GM21360 (cell line): ENCODE measurements at regions not wholly inside any gene's neighbourhood (a gene's known extent, or its start where the extent isn't known, plus 50 kb on each side); places are given as distances from the start of the nearest gene placed in this dataset.

Source experiments
- ATAC-seq: cut with Tn5 transposase; IDR thresholded peaks from one replicate; pipeline ENCODE4 v1.9.1; 2021; ENCODE audit warnings: mild to moderate bottlenecking, moderate library complexity; ENCODE audit not compliant: unreplicated experiment

DNA sequence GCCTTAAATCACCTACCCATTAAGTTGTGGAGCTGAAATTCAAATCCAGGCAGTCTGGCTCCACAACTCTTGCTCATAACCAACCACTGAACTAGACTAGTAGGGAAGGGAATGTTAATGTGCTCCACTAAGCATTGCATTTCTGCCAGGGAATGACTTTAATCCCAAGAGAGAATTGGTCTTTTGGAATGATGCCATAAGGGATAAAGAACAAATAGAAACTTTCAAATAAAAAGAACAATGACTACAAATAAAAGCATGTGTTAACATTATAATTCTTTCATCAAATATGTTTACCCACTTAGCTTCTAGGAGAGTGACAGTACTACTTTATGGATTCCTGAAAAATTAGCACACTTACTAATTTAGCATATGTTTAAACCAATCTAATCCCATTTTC lies 905.9 kb downstream of the CENPC start:
- no peak for ATAC-seq

DNA sequence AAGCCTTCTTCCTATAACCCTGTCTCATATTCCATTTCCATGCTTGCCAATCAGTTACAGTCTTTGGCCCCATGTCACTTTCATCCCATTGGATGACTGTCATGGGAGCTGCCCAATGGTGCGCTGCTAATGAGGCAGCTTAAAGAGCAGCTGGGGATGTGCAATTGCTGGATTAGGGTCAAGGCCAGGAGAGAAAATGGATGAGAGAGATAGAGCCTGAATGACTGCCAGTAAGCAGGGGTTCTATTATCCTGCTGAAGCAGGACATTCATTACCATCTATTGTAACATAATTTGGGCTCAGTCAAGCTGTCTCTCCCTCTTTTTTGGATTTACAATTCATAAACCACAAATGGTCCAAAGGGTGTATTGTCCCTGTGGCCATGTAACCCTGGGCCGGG lies 909.0 kb downstream of the CENPC start:
- no peak for ATAC-seq

DNA sequence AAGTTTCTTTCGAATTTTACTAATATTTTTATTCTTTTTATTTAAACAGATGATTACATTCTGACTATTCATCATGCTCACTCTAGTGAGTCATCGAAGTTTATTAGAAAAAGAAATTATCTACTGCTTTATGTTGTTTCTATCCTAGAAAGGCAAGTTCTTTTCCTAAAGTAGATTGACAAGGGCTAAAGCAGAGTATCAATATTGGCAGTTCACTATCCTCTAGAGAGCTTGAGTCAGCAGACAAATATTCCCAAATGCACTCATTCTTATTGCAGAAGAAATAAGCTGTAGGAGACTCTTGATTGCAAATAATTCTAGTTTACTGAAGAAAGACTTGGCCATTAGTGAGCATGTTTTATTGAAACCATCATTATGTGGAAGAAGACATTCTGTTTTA lies 911.8 kb downstream of the CENPC start:
- ATAC-seq, result no peak

DNA sequence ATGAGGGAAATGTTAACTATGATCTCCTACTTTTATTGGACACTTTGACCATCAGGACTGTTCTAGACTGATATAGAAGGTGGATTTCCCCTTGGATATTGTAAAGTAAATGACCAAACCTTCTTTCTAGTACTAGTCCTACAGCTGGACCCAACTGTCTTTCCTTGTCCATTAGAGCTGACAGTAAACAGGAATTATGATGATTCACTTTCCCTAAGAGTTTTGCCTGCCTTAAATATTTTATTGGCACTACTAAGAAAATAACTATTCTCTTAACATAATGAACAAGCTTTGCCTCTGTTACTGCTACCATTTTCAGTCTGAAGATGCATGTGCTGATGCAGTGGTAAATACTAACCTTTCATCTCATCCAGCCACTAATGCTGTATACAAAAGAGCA lies 915.4 kb downstream of the CENPC start:
- ATAC-seq, result no peak

DNA sequence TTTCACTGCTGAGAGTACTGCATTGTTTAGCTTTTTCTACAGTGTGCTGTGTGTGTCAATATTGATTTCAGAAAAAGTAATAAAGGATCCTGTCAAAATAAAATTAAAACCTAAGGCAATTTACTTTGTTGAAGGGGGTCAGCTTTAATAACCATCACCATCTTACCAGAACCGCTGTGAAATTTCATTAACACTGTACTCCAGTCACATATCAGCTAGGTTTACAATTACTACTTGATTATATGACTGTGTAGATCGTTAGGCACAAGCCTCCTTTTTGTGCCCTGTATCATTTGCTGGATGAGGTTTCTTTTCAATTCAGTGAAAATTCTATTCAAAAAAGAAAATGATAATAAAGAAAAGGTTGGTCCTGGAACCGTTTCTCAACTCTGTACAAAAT lies 917.2 kb downstream of the CENPC start:
- no peak for ATAC-seq

DNA sequence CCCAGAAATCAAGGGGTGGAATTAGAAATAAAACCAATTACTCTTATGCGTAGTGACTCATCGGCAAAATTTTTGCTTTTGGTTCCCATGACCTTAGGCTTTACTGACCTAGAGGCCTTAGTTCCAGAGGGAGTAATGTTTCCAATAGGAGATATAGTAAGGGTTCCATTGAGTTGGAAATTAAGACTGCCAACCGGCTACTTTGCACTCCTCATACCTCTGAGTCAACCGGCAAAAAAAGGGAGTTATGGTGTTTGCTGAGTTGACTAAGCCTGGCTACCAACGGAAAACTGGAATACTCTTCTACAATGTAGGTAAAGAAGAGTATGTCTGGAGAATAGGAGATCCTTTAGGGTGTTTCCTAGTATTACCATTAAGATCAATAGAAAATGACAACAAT lies 919.8 kb downstream of the CENPC start:
- ATAC-seq, result no peak

DNA sequence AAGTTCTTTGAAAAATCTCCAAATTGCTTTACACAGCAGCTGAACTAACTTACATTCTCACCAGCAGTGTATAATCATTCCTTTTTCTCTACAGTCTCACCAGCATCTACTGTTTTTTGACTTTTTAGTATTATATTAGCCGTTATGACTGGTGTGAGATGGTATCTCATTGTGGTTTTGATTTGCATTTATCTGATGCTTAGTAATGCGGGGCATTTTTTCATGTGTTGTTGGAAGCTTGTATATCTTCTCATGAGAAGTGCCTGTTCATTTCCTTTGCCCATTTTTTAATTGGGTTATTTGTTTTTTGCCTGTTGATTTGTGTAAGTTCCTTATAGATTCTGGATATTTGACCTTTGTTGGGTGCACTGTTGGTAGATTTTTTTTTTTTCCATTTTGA lies 931.7 kb downstream of the CENPC start:
- no peak for ATAC-seq

DNA sequence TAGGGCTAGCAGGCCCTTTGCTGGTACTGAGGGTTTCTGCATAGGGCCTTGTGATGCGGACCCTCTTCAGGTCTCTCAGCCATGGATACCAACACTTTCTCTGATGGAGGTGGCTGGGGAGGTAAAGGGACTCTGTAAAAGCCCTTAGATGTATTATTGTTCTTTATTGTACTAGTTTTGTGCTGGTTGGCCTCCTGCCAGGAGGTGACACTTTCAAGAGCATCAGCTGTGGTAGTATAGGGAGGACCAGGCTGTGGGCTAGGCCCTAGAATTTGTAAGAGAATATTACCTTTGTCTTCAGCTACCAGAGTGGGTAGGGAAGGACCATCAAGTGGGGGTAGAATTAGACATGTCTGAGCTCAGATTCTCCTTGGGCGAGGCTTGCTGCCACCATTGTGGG lies 936.3 kb downstream of the CENPC start:
- ATAC-seq, result no peak

DNA sequence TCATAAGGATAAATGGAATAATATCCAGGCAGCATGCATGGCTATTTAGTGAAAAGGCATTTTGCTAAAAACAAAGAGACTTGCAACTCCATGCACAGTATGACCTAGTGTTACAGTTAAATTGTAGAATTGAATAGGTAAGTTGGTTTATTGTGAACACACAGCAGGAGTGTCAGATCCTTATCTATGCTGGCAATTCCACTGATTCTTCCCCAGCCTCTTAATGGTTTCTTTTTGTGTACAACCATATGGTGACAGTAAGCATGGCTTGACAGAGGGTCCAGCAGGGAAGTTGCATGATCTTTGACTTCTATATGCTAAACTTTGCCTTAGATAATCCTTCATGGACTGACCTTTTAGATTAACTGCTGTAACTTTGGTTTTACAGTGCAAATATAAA lies 936.6 kb upstream of the EPHA5 start:
- ATAC-seq, result no peak

DNA sequence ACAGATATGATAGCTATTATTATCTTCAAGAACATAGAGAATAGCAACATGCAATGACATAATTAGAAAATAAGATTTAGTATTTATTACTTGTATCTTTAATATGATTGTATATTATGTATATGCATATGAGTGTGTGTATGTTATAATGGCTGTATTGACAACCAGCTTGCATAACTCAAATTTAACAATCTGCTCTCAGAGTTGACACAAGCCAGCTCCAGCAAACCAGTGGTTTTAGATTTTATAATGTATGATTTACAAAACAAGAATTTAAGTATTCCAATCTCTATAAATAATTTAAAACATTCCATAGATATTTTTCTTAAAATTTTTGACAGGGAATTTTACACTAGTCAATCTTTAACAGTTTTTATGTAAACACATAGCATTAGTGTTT lies 935.9 kb upstream of the EPHA5 start:
- ATAC-seq, result no peak

DNA sequence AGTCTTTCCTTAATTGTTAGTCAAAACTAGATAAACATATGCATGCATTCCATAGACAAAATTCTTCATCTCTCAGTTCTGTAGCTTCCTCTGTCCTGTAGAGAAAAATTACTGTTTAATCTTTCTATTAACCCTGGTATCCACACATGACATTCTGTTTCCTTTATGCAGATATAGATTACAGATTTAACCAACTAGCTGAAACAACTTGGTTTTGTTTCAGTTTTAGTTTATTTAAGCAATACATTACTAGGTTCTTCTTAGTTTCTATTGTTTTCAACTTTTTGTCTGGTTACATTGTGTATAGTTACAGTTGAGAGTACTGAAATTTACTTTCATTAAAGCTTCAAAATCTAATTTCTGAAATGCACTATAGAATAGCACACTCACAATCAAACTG lies 933.9 kb upstream of the EPHA5 start:
- ATAC-seq, result no peak

DNA sequence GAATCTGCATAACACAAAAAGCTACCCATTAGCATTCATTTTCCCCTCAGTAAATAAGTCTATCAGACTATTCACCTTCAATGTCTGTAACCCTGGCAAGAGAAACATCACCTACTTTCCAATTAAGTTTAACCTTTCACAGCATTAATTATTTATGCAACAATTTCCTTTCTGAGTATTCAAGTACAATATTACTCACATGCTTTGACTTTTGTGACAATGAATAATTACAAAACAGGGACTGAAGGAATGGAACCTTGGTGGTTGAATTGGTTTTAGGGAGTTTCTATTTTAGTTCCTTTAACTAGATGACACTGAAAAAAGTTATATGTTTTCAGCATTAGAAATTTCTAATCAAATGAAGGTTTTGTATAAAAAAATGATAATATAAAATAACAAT lies 932.3 kb upstream of the EPHA5 start:
- no peak for ATAC-seq

DNA sequence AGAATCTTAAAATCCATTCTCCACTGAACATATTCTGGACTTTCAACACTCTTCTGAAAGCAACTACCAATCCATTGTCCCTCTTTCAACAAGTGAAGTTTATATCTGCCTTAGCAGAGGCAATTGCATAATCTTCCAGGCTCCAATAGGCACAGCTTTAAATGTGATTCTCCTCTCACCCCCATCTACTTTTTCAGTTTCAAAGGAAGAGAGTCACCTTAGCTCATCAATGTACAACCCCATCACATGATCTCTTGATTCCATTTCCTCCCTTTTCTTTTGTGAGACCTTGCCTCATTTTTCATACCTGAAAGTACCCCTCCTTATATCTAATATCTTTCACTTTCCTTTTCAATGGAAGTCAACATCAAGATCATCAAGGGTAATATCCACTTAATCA lies 921.7 kb upstream of the EPHA5 start:
- no peak for ATAC-seq

DNA sequence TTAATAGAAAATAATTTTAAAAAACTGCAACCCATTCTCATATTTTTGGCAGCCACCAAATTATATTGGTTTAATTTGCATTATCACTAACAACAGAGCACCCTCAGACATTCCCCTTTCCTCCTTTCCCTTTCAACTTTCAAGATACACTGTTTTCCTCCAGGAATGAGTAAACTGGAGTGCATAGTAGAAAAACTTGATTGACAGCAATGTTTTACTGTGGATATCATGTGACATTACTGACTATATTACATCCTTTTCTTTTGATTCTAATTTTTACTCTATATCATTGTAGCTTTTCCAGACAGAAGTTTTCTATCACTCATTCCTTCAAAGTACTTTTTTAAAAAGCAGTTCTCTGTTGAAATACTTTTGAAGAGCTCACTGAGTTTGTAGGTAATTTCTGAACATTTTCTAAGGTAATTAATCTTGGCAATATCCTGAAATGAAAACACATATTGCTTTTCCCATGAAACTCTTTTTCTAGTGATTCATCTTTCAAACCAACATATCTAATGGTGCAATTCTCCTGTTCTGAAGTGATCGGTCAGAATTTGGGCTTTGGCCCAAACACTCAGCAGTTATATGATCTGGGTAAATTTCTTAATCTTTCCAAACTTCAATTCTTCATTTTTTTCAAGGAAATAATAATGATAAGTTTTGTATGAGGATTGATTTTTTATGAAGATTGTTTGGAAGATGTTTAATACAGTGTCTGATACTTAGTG lies 920.4 kb upstream of the EPHA5 start:
- ATAC-seq, result no peak

DNA sequence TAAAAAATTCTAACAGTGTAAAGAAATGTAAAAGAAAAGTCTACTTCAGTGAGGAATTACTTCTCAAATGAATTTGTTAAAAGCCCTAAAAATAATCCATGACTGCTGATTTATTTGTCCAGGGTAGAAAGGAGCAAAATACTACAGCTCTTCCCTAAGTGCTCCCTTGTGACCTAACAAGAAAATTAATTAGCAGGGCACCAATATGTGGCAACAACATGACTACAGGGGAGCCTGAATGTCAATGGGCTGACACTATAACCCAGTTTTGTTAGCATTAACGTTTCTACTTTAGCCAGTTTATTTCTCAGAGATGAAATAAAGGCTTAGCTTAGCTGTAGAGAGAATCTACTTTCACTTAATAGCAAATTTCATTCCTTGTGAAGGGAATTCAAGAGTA lies 918.9 kb upstream of the EPHA5 start:
- ATAC-seq, result no peak

DNA sequence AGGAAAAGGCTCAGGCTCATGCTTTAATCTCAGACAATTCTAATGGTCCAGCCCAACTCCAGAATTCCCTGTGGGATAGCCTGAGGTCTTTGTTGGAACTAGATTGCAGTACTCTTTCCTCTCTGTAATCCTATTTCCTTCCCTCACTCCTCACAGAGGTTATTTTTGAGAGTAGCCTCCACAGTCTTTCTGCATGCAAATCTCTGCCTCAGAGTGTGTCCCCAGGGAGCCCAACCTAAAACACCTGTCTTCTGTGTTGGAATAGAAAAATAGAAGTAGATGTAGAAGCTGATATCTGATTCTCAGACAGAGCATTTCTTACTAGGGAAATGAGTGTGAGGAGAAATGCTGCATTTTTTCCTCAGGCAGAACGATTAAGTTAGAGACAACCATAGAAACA lies 915.5 kb upstream of the EPHA5 start:
- ATAC-seq, result no peak

DNA sequence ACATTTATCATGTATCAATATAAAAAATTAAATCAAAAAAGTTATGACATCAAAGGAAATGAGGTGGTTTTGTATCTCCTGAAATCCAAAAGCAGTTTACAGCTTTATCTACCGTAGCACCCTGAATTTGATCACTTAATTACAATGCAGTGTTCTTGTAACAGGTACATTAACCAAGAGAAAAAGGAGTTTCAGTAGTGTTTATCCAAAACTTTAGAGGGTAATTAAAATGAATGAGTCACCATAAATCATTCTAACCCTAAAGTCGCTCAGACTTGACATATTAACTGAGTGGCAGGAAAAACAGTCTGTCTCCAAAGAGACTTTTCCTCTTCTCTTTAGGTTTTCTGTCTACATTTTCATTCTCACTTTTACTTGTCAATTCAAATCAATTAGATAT lies 907.6 kb upstream of the EPHA5 start:
- ATAC-seq, result no peak

DNA sequence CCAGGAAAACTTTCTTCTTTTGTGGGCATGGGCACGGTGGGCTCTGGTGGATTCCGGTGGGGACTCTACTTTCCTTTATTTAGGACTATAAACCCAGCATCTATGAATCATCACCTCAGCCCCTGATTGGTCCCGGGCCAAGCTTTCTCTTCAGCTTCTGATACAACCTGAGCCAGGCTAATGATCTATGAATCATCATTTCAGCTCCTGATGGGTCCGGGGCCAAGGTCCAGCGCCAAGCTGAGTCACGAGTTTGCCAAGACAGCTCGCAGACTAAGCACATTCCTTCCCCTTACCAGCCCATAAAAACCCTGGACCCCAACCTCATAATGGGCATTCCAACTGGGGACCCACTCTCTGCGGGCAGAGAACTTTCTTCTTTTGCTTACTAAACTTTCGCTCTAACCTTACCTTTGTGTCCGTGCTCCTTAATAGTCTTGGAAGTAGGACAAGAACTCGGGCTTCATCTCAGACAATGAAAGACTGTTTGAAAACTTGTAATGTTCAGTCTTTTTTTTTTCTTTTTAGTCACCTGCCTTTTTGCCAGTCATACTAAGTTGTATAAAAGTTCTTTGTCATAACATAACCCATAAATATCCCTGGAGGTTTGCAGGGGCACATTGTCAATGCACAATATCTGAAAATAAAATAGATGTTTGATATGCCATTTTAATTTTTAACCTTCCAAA lies 904.9 kb upstream of the EPHA5 start:
- ATAC-seq, result no peak

DNA sequence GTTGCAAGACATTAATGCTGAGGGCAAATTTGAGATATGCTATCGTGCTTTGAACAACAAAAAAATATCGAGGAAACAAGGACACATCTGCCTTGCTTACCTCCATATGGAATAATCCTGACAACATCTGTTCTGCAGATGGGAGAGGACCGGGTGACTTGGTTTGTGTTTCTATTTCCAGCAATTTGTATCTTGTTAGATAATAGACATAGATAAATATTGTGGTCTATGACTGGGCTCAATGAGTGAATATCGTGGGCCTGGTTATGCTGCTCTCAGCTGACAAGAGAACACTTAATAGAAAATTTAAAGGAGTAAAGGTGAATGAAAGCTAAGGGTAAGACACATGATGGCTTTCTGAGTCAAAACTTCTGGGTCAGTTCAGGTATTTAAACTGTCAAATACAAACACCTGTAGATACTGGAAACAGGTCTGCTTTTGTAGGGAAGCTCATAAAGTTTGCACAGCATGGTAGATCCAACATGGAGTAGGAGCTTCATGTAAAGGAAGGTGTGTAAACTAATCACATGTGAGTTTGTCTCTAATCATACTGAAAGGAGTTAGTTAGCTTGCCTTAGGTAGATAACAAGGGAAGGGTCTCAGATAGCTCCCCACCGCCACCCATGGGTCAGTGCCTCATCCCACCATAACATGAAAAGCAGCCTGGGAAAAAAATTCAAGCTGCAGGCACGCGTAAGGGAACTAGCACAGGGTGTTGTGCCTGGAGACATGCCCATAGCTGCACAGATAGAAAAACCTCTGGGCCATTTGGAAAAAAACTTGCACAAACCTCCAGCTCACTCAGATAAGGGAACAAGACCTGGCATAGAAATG lies 904.1 kb upstream of the EPHA5 start:
- no peak for ATAC-seq

DNA sequence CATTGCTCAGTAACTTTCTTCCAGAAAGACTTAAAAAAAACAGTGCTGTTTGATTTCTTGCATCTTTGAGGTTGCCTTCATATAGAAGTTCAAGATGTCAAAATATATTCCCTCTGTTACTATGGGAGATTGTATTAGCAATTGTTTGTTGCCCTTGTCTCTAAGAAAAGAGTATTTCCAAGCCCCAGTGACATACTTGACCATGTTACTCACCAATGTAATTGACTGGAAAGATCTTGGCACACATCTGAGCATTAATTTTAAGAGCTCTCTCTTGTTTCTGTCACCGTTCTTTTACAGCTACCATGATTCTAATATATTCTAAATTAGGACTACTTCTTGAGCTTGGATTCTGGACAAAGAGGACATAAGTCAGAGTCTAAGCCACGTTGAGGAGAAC lies 902.7 kb upstream of the EPHA5 start:
- ATAC-seq, result no peak

DNA sequence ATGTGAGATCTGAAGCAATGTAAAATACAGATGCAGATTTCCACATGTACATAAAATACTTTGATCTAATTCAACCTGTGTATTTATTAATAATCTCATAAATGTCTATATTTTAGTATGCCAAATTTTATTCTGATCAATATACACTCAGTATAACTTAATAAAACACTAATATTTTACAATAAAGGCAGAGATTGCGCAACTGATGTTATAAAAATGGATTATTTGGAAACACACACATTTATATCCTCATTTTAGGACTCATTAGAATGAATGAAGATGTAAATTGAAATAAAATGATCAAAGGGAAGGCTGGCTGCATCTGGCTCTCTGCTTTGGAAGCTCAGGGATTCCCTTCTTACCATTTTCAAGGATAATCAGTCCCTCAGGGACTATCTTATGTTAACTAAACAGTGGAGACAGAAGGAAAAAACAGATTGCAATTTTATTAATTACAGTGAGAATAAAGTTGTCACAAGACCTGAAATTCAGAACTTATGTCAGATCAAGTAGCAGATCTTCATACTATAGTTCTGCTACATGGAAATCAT lies 900.9 kb upstream of the EPHA5 start:
- ATAC-seq, result no peak

DNA sequence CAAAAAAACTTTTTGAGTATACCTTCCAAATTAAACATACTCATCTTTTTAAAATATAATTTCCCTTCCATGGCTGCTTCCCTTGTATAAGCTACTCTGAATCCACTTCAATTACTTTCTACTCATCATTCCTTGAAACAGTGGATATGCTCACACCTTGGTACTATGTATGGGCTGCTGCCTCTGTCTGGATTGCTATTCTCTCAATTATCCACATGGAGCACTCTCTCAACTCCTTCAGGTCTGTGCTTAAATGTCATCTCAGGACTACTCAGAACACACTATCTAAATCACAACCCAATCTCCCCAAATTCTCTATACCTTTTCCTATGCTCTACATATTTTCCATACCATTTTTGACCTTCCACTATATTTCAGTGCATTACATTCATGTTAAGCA lies 898.9 kb upstream of the EPHA5 start:
- no peak for ATAC-seq
